NCI-H345 (cell line): ENCODE measurements at regions not wholly inside any gene's neighbourhood (a gene's known extent, or its start where the extent isn't known, plus 50 kb on each side); places are given as distances from the start of the nearest gene placed in this dataset.
"Not testable (repeated sequence)": the region's sequence is repeated elsewhere in the genome, so short reads cannot be mapped to it uniquely, and the experiment has no call there.

ENCODE experiments used
- DNase-seq: peaks from one replicate; lab custom pipeline; 2025; lab: John Stamatoyannopoulos, UW

GRCh38 chr17:22310292-22310691, 618.0 kb downstream of the KCNJ18 start:
- not testable (repeated sequence) for DNase-seq

GRCh38 chr17:22310717-22311686, 618.7 kb downstream of the KCNJ18 start:
- DNase-seq = no peak

GRCh38 chr17:22321001-22321400, 628.7 kb downstream of the KCNJ18 start:
- not testable (repeated sequence) for DNase-seq

- not testable (repeated sequence) for DNase-seq
These were observed 630.7 kb downstream of the KCNJ18 start for GRCh38 chr17:22322893-22323550.

- DNase-seq = no peak
These were observed 645.1 kb downstream of the KCNJ18 start for GRCh38 chr17:22337467-22337866.

- not testable (repeated sequence) for DNase-seq
These were observed 664.3 kb downstream of the KCNJ18 start for GRCh38 chr17:22356603-22357002.

- DNase-seq = not testable (repeated sequence)
These were observed 678.7 kb downstream of the KCNJ18 start for GRCh38 chr17:22370988-22371387.

GRCh38 chr17:22373911-22374310, 681.6 kb downstream of the KCNJ18 start:
- no peak for DNase-seq

- DNase-seq = no peak
These were observed 682.4 kb downstream of the KCNJ18 start for GRCh38 chr17:22374741-22375140.

- not testable (repeated sequence) for DNase-seq
These were observed 684.4 kb downstream of the KCNJ18 start for GRCh38 chr17:22376747-22377146.

- DNase-seq = not testable (repeated sequence)
These were observed 686.4 kb downstream of the KCNJ18 start for GRCh38 chr17:22378748-22379147.

GRCh38 chr17:22381589-22381988, 689.3 kb downstream of the KCNJ18 start:
- not testable (repeated sequence) for DNase-seq

GRCh38 chr17:22383772-22384460, 691.6 kb downstream of the KCNJ18 start:
- not testable (repeated sequence) for DNase-seq

GRCh38 chr17:22384461-22384800, 692.1 kb downstream of the KCNJ18 start:
- not testable (repeated sequence) for DNase-seq

GRCh38 chr17:22398446-22398845, 706.1 kb downstream of the KCNJ18 start:
- DNase-seq = not testable (repeated sequence)

- DNase-seq = not testable (repeated sequence)
These were observed 706.7 kb downstream of the KCNJ18 start for GRCh38 chr17:22399037-22399436.

- DNase-seq = not testable (repeated sequence)
These were observed 712.8 kb downstream of the KCNJ18 start for GRCh38 chr17:22405080-22405479.

GRCh38 chr17:22409160-22409751, 716.9 kb downstream of the KCNJ18 start:
- no peak for DNase-seq

- no peak for DNase-seq
These were observed 717.8 kb downstream of the KCNJ18 start for GRCh38 chr17:22410136-22410535.

- DNase-seq = no peak
These were observed 719.0 kb downstream of the KCNJ18 start for GRCh38 chr17:22411185-22411784.

- DNase-seq = no peak
These were observed 743.1 kb downstream of the KCNJ18 start for GRCh38 chr17:22435231-22435974.
